SK-N-SH (cell line): ENCODE measurements at regions not wholly inside any gene's neighbourhood (a gene's known extent, or its start where the extent isn't known, plus 50 kb on each side); places are given as distances from the start of the nearest gene placed in this dataset.

Experiments
- CTCF ChIA-PET: fragments of 300-600, 350-600 bp; formaldehyde crosslinking; extraction: SDS; loops from one replicate; lab custom pipeline; 2021; lab: Yijun Ruan, JAX
- POLR2A ChIA-PET: fragments of 350-600 bp; sonication (Branson Sonifier 250); formaldehyde crosslinking; extraction: SDS; loops from one replicate; lab custom pipeline; 2020; ENCODE audit warnings: antibody characterized with exemption, inconsistent platforms; lab: Yijun Ruan, JAX
- DNase-seq: peaks from one replicate; pipeline ENCODE4 v3.0.0; 2012
- H2AFZ ChIP-seq: fragments of 200-600 bp; sonication (generic); 2 replicates; pipeline ENCODE4 v1.8.1; 2016; ENCODE audit warnings: antibody characterized with exemption, mild to moderate bottlenecking, low read depth
- H3F3A ChIP-seq: fragments of 200-600 bp; sonication (generic); replicated peaks from 2 replicates; pipeline ENCODE3; 2016; ENCODE audit warnings: antibody characterized with exemption, mild to moderate bottlenecking; ENCODE audit not compliant: insufficient read depth
- H3K27ac ChIP-seq, 2 experiments: fragments of 200-500 bp in 1 of 2; fragments of 200-600 bp in 1 of 2; sonication (Bioruptor generic) in 1 of 2; sonication (generic), shearing (Covaris generic) in 1 of 2; 2 replicates each; pipeline versions ENCODE4 v1.5.1 to v1.6.1; 2014 to 2016; ENCODE audit warnings: low read depth in 2 of 2, inconsistent platforms in 1 of 2, low read length in 1 of 2, mild to moderate bottlenecking in 1 of 2, mixed read lengths in 1 of 2
- H3K27me3 ChIP-seq: fragments of 200-600 bp; sonication (generic), shearing (Covaris generic); 2 replicates; pipeline ENCODE4 v1.6.1; 2016; ENCODE audit warnings: mixed run types; ENCODE audit not compliant: insufficient read depth
- H3K36me3 ChIP-seq, 2 experiments: fragments of 200-500 bp in 1 of 2; fragments of 200-600 bp in 1 of 2; sonication (Bioruptor generic) in 1 of 2; sonication (generic) in 1 of 2; replicated peaks in 1 of 2; 2 replicates each; pipeline versions ENCODE3 to v1.5.1; 2014 to 2016; ENCODE audit warnings: low read length in 1 of 2, mild to moderate bottlenecking in 1 of 2; ENCODE audit not compliant: insufficient read depth in 2 of 2, control insufficient read depth in 1 of 2
- H3K4me1 ChIP-seq, 2 experiments: fragments of 200-500 bp in 1 of 2; fragments of 200-600 bp in 1 of 2; sonication (Bioruptor generic) in 1 of 2; sonication (generic), shearing (Covaris generic) in 1 of 2; 2 replicates each; pipeline versions ENCODE4 v1.5.1 to v1.6.1; 2014 to 2016; ENCODE audit warnings: low read depth in 1 of 2, low read length in 1 of 2, mixed run types in 1 of 2; ENCODE audit not compliant: insufficient read depth in 2 of 2, control insufficient read depth in 1 of 2
- H3K4me2 ChIP-seq: fragments of 200-600 bp; sonication (generic), shearing (Covaris generic); 2 replicates; pipeline ENCODE4 v1.6.1; 2017; ENCODE audit warnings: mixed run types
- H3K4me3 ChIP-seq, 2 experiments: fragments of 200-500 bp in 1 of 2; fragments of 200-600 bp in 1 of 2; sonication (Bioruptor generic) in 1 of 2; sonication (generic), shearing (Covaris generic) in 1 of 2; 2 replicates each; pipeline versions ENCODE4 v1.5.1 to v1.8.1; 2014 to 2016; ENCODE audit warnings: low read depth in 2 of 2, inconsistent platforms in 1 of 2, low read length in 1 of 2, mild to moderate bottlenecking in 1 of 2, mixed read lengths in 1 of 2, moderate library complexity in 1 of 2
- H3K79me2 ChIP-seq: fragments of 200-600 bp; sonication (generic); 2 replicates; pipeline ENCODE4 v1.8.1; 2017; ENCODE audit warnings: mild to moderate bottlenecking; ENCODE audit not compliant: insufficient read depth
- H3K9ac ChIP-seq: fragments of 200-600 bp; sonication (generic); 2 replicates; pipeline ENCODE4 v1.6.1; 2017; ENCODE audit warnings: mixed run types
- H3K9me2 ChIP-seq: fragments of 200-600 bp; sonication (generic); 2 replicates; pipeline ENCODE4 v1.6.1; 2017; ENCODE audit warnings: mixed run types
- H3K9me3 ChIP-seq: fragments of 200-600 bp; sonication (generic); 2 replicates; pipeline ENCODE4 v1.6.1; 2017; ENCODE audit warnings: mixed run types, mild to moderate bottlenecking, moderate library complexity
- H4K20me1 ChIP-seq: fragments of 200-600 bp; sonication (generic); 2 replicates; pipeline ENCODE4 v1.6.1; 2017; ENCODE audit warnings: mild to moderate bottlenecking, mixed run types; ENCODE audit not compliant: insufficient read depth
- ELF1 ChIP-seq: IDR thresholded peaks from 2 replicates; pipeline ENCODE4 v1.4.0; 2012
- FOSL2 ChIP-seq: IDR thresholded peaks from 2 replicates; pipeline ENCODE4 v1.4.0; 2012; ENCODE audit warnings: low read depth, mild to moderate bottlenecking, moderate library complexity, borderline replicate concordance
- FOXJ3 ChIP-seq: sonication (generic); formaldehyde crosslinking; IDR thresholded peaks from 2 replicates; pipeline ENCODE4 v1.5.1; 2020; ENCODE audit warnings: mild to moderate bottlenecking, missing genetic modification reagents
- GATA2 ChIP-seq: sonication (generic); formaldehyde crosslinking; IDR thresholded peaks from 2 replicates; pipeline ENCODE4 v1.5.0; 2020; ENCODE audit warnings: mild to moderate bottlenecking, missing genetic modification reagents
- MAX ChIP-seq: IDR thresholded peaks from 2 replicates; pipeline ENCODE4 v1.4.0; 2012; ENCODE audit warnings: low read depth
- MXI1 ChIP-seq: IDR thresholded peaks from 2 replicates; pipeline ENCODE4 v1.6.1; 2012; ENCODE audit warnings: mild to moderate bottlenecking, low read depth, low read length, improper control_type of control experiment
- NRF1 ChIP-seq: IDR thresholded peaks from 2 replicates; pipeline ENCODE4 v1.6.1; 2012; ENCODE audit warnings: low read depth, mild to moderate bottlenecking, low read length
- REST ChIP-seq: IDR thresholded peaks from 2 replicates; pipeline ENCODE4 v1.6.1; 2012; ENCODE audit warnings: mild to moderate bottlenecking, low read depth, low read length, moderate library complexity
- RXRA ChIP-seq: IDR thresholded peaks from 2 replicates; pipeline ENCODE4 v1.4.0; 2012; ENCODE audit warnings: low read depth, mild to moderate bottlenecking, borderline replicate concordance
- SIN3A ChIP-seq: IDR thresholded peaks from 2 replicates; pipeline ENCODE4 v1.6.1; 2012; ENCODE audit warnings: low read depth, mild to moderate bottlenecking, low read length, moderate library complexity, borderline replicate concordance
- TAF1 ChIP-seq: IDR thresholded peaks from 2 replicates; pipeline ENCODE4 v1.6.1; 2012; ENCODE audit warnings: low read depth, mild to moderate bottlenecking, low read length, moderate library complexity, borderline replicate concordance
- TCF12 ChIP-seq: IDR thresholded peaks from 2 replicates; pipeline ENCODE4 v1.4.0; 2012
- TEAD4 ChIP-seq: IDR thresholded peaks from 2 replicates; pipeline ENCODE4 v1.4.0; 2012; ENCODE audit warnings: mild to moderate bottlenecking, borderline replicate concordance; ENCODE audit not compliant: insufficient read depth
- USF1 ChIP-seq: IDR thresholded peaks from 2 replicates; pipeline ENCODE4 v1.4.0; 2012; ENCODE audit warnings: low read depth, borderline replicate concordance
- USF2 ChIP-seq: fragments of 150-350 bp; IDR thresholded peaks from 2 replicates; pipeline ENCODE4 v1.6.1; 2017; ENCODE audit warnings: antibody characterized with exemption, low read length, low read depth, borderline replicate concordance
- YY1 ChIP-seq: IDR thresholded peaks from 2 replicates; pipeline ENCODE4 v1.4.0; 2012; ENCODE audit warnings: low read depth, mild to moderate bottlenecking
- WGBS: methylation state at CpG from one replicate; pipeline ENCODE4 v1.1.6; 2017; ENCODE audit warnings: low lambda C conversion rate; 5-methylcytosine and 5-hydroxymethylcytosine counted together

- DNase-seq, result no peak
- TF ChIP-seq TEAD4 (no peak), YY1 (no peak), REST (no peak), MXI1 (no peak), ELF1 (no peak), NRF1 (no peak), USF2 (no peak), GATA2 (CRISPR knock-in tag) (no peak), RXRA (no peak), TCF12 (no peak), FOXJ3 (CRISPR knock-in tag) (no peak), MAX (no peak), TAF1 (no peak), FOSL2 (no peak), SIN3A (no peak), USF1 (no peak)
- TF ChIP-seq, all 33 proteins: peak for 0
- Histone ChIP-seq H3K4me2 (no peak overlapping the region), H3K36me3 (no peaks in the 10 kb centered on the region), H3K27ac (no peak overlapping the region), H3K9ac (no peak overlapping the region), H3K4me1 (no peaks in the 10 kb centered on the region), H4K20me1 (no peaks in the 10 kb centered on the region), H3K79me2 (no peaks in the 10 kb centered on the region), H3K9me2 (no peaks in the 10 kb centered on the region), H3F3A (no peaks in the 10 kb centered on the region), H3K9me3 (no peaks in the 10 kb centered on the region), H3K4me3 (no peak overlapping the region), H2AFZ (no peak overlapping the region), H3K27me3 (no peaks in the 10 kb centered on the region)
- POLR2A ChIA-PET, result no interaction called here
- CTCF ChIA-PET, result no interaction called here
- 49% methylated on average over 3 of the region's 3 CpGs for WGBS
Measured at GRCh38 chr4:60187428-60187827, 1012.7 kb upstream of the ADGRL3 start.
